Stomach (tissue), 4 donors: ENCODE measurements at regions not wholly inside any gene's neighbourhood (a gene's known extent, or its start where the extent isn't known, plus 50 kb on each side); places are given as distances from the start of the nearest gene placed in this dataset.

Experiments
- EP300 ChIP-seq: sonication (generic); formaldehyde crosslinking; IDR thresholded peaks from one replicate; pipeline ENCODE4 v1.6.1; 2017; ENCODE audit warnings: antibody characterized with exemption
- POLR2AphosphoS5 ChIP-seq, 3 donors: sonication (generic); formaldehyde crosslinking; IDR thresholded peaks; one replicate each; pipeline ENCODE4 v1.6.1; 2016; ENCODE audit warnings: antibody characterized with exemption in 3 of 3
- TF ChIP-seq, protein P1 (sequence below), 7 experiments: fragments of 450-650 bp in 4 of 7; fragments of 200-600 bp in 3 of 7; sonication (generic) in 3 of 7; IDR thresholded peaks; one replicate each; pipeline ENCODE4 v1.5.1; 2016 to 2019; ENCODE audit warnings: antibody characterized with exemption in 7 of 7, control low read depth in 2 of 7, mild to moderate bottlenecking in 1 of 7

GRCh38 chr6:130575557-130575956 lies 209.7 kb downstream of the TMEM200A start:
- TF ChIP-seq EP300: no peak
- TF ChIP-seq, protein P1, sequence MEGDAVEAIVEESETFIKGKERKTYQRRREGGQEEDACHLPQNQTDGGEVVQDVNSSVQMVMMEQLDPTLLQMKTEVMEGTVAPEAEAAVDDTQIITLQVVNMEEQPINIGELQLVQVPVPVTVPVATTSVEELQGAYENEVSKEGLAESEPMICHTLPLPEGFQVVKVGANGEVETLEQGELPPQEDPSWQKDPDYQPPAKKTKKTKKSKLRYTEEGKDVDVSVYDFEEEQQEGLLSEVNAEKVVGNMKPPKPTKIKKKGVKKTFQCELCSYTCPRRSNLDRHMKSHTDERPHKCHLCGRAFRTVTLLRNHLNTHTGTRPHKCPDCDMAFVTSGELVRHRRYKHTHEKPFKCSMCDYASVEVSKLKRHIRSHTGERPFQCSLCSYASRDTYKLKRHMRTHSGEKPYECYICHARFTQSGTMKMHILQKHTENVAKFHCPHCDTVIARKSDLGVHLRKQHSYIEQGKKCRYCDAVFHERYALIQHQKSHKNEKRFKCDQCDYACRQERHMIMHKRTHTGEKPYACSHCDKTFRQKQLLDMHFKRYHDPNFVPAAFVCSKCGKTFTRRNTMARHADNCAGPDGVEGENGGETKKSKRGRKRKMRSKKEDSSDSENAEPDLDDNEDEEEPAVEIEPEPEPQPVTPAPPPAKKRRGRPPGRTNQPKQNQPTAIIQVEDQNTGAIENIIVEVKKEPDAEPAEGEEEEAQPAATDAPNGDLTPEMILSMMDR (IDR thresholded peaks at IDR 0.05): no peak
- no peak for TF ChIP-seq POLR2AphosphoS5 (IDR thresholded peaks at IDR 0.05)
